ENCODE measurements at regions not wholly inside any gene's neighbourhood (a gene's known extent, or its start where the extent isn't known, plus 50 kb on each side); places are given as distances from the start of the nearest gene placed in this dataset.

- TF ChIP-seq CTCF (IDR thresholded peaks at IDR 0.05) (no peak), POLR2A (IDR thresholded peaks at IDR 0.05) (no peak)
Measured at GRCh38 chr3:8166014-8166413, 335.6 kb upstream of the LMCD1 start.
